Fibroblast of lung (primary cell): ENCODE measurements at regions not wholly inside any gene's neighbourhood (a gene's known extent, or its start where the extent isn't known, plus 50 kb on each side); places are given as distances from the start of the nearest gene placed in this dataset.

Experiments
- EZH2 ChIP-seq: IDR thresholded peaks from 2 replicates; pipeline ENCODE4 v1.5.1; 2012; ENCODE audit warnings: low read length, control low read depth, mild to moderate bottlenecking; ENCODE audit errors: missing control alignments
- TF ChIP-seq, protein P1 (sequence below), 2 donors: IDR thresholded peaks in 1 of 2; conservative IDR thresholded peaks in 1 of 2; 1 replicate in 1 of 2; 2 replicates in 1 of 2; pipeline ENCODE4 v1.5.1; 2011 to 2012; ENCODE audit warnings: low read length in 2 of 2, control low read depth in 1 of 2, inconsistent platforms in 1 of 2, low read depth in 1 of 2, mild to moderate bottlenecking in 1 of 2

DNA sequence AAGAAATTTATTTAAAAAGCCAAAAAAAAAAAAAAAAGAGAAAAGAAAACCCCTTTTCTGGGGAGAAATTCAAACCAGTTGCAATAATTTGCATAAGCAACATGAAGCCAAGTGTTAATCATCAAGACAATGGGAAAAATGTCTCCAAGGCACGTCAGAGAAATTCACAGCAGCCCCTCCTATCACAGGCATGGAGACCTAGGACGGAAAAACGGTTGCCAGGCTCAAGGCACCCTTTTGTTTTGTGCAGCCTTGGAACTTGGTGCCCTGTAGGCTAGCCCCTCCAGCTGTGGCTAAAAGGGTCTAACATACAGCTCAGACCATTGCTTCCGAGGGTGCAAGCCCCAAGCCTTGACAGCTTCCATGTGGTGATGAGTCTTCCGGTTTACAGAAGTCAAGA is 509.2 kb upstream of the SOX11 start:
- TF ChIP-seq, protein P1, sequence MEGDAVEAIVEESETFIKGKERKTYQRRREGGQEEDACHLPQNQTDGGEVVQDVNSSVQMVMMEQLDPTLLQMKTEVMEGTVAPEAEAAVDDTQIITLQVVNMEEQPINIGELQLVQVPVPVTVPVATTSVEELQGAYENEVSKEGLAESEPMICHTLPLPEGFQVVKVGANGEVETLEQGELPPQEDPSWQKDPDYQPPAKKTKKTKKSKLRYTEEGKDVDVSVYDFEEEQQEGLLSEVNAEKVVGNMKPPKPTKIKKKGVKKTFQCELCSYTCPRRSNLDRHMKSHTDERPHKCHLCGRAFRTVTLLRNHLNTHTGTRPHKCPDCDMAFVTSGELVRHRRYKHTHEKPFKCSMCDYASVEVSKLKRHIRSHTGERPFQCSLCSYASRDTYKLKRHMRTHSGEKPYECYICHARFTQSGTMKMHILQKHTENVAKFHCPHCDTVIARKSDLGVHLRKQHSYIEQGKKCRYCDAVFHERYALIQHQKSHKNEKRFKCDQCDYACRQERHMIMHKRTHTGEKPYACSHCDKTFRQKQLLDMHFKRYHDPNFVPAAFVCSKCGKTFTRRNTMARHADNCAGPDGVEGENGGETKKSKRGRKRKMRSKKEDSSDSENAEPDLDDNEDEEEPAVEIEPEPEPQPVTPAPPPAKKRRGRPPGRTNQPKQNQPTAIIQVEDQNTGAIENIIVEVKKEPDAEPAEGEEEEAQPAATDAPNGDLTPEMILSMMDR (conservative IDR thresholded peaks at IDR 0.05 in 1 of 2, IDR thresholded peaks at IDR 0.05 in 1 of 2; ENCODE audit: low read depth in 1 of 2, low read length in 2 of 2) = no peak
- TF ChIP-seq EZH2 = no peak
